Nephron (organoid): ENCODE measurements at regions not wholly inside any gene's neighbourhood (a gene's known extent, or its start where the extent isn't known, plus 50 kb on each side); places are given as distances from the start of the nearest gene placed in this dataset.
"Not testable (repeated sequence)": the region's sequence is repeated elsewhere in the genome, so short reads cannot be mapped to it uniquely, and the experiment has no call there.

Source experiments
- H3K27ac Mint-ChIP-seq, 3 experiments: 2 replicates each; pipeline ENCODE4 v1.8.0; 2020; ENCODE audit warnings: mixed read lengths in 3 of 3, mild to moderate bottlenecking in 2 of 3, moderate library complexity in 1 of 3
- H3K27me3 Mint-ChIP-seq: 2 replicates; pipeline ENCODE4 v1.8.0; 2021; ENCODE audit warnings: low read depth, mild to moderate bottlenecking, moderate library complexity, mixed read lengths
- H3K36me3 Mint-ChIP-seq: 2 replicates; pipeline ENCODE4 v1.8.0; 2020; ENCODE audit warnings: low read depth, mixed read lengths
- H3K4me1 Mint-ChIP-seq: 2 replicates; pipeline ENCODE4 v1.8.0; 2020; ENCODE audit warnings: mixed read lengths
- H3K4me3 Mint-ChIP-seq, 3 experiments: 2 replicates each; pipeline ENCODE4 v1.8.0; 2020; ENCODE audit warnings: mild to moderate bottlenecking in 3 of 3, mixed read lengths in 3 of 3, moderate library complexity in 2 of 3
- H3K9me3 Mint-ChIP-seq: 2 replicates; pipeline ENCODE4 v1.8.0; 2020; ENCODE audit warnings: mixed read lengths
- TF ChIP-seq, protein P1 (sequence below), 3 experiments: fragments of 200-600 bp; sonication (generic); IDR thresholded peaks; one replicate each; pipeline ENCODE4 v1.5.0; 2021; ENCODE audit warnings: antibody characterized with exemption in 3 of 3; ENCODE audit not compliant: unreplicated experiment in 3 of 3

DNA sequence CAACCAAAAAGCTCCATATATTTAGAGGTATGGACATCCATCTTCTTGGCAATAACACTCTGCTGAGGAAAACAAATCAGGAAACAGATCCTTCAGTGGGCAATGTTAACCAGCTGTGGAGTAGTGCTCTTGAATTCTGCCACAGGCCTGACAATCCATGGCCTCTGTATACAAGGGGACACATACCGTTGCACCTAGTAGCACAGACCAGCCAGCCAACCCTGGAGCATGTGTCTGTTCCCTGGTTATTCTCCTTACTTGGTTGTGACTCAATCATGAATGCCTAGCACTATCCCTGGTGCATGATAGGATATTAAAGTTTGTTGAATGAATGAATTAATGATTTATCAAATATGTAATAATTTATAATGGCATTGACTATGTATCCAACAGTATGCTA is 261.4 kb upstream of the MGAT5 start:
- H3K4me1 Mint-ChIP-seq = peaks cover 4% of the 10 kb centered on the region
- H3K9me3 Mint-ChIP-seq = no peaks in the 10 kb centered on the region
- TF ChIP-seq, protein P1, sequence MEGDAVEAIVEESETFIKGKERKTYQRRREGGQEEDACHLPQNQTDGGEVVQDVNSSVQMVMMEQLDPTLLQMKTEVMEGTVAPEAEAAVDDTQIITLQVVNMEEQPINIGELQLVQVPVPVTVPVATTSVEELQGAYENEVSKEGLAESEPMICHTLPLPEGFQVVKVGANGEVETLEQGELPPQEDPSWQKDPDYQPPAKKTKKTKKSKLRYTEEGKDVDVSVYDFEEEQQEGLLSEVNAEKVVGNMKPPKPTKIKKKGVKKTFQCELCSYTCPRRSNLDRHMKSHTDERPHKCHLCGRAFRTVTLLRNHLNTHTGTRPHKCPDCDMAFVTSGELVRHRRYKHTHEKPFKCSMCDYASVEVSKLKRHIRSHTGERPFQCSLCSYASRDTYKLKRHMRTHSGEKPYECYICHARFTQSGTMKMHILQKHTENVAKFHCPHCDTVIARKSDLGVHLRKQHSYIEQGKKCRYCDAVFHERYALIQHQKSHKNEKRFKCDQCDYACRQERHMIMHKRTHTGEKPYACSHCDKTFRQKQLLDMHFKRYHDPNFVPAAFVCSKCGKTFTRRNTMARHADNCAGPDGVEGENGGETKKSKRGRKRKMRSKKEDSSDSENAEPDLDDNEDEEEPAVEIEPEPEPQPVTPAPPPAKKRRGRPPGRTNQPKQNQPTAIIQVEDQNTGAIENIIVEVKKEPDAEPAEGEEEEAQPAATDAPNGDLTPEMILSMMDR (IDR thresholded peaks at IDR 0.05; ENCODE audit: unreplicated experiment in 3 of 3) = no peak
- peaks cover 4% of the 10 kb centered on the region for H3K27me3 Mint-ChIP-seq
- H3K27ac Mint-ChIP-seq = no peak overlapping the region
- H3K36me3 Mint-ChIP-seq = no peaks in the 10 kb centered on the region
- H3K4me3 Mint-ChIP-seq = no peak overlapping the region

DNA sequence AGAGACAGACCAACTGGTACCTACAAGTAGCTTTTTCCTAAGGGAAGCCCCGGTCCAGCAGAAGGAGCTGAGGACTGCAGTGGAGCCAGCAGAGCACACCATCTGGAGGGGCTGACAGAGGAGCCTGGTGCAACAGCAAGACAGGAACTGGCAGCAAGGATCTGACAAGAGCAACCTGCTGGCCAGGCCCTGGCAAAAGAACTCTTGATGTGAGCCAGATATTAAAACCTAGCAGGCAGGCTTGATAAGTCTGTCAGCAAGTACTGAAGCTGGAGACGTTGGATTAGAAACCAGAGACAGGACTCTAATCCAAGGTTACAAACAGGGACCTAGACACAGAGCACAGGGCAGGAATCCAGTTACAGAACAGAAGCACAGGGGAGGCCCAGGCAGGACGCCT is 260.7 kb upstream of the MGAT5 start:
- no peak overlapping the region for H3K27ac Mint-ChIP-seq
- H3K9me3 Mint-ChIP-seq = no peaks in the 10 kb centered on the region

DNA sequence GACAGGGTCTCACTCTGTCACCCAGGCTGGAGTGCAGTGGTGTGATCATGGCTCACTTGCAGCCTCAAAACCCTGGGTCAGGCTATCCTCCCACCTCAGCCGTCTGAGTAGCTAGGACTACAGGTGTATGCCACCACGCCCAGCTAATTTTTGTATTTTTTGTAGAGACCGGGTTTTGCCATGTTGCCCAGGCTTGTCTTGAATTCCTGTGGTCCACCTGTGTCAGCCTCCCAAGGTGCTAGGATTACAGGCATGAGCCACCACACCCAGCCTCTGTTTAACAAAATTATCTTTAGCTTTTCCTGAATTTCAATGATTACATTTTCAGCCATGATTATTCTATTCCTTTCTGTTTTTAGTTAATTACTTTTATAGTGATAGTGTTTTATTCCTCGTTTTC is 255.1 kb upstream of the MGAT5 start:
- not testable (repeated sequence) for H3K4me3 Mint-ChIP-seq, H3K36me3 Mint-ChIP-seq, H3K9me3 Mint-ChIP-seq, H3K27ac Mint-ChIP-seq, H3K4me1 Mint-ChIP-seq, H3K27me3 Mint-ChIP-seq

More for the DNA sequence above, 260.7 kb upstream of the MGAT5 start:
- Mint-ChIP-seq H3K4me3 (no peak overlapping the region), H3K4me1 (peaks cover 4% of the 10 kb centered on the region), H3K36me3 (no peaks in the 10 kb centered on the region), H3K27me3 (peaks cover 4% of the 10 kb centered on the region)
- TF ChIP-seq, protein P1 (IDR thresholded peaks at IDR 0.05; ENCODE audit: unreplicated experiment in 3 of 3) = no peak

DNA sequence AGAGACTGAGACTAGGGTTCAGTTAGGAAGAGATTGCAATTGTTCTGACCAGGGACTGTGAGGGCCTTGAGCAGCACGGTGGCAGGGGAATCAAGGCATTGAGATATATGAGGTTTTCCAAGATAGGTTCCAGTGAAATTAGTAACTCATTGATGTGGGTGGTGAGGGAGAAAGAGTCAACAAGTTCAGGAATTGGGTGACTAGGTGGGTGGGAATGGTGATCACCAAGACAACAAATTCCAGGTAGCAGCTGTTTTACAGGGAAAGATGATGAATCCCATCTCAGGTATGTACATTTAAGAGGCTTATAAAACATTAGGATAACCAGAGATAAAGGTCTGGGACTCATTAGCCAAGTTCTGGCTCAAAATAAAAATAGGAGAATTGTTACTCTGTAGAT is 251.5 kb upstream of the MGAT5 start:
- H3K27me3 Mint-ChIP-seq = peaks cover 3% of the 10 kb centered on the region
- H3K9me3 Mint-ChIP-seq = peaks cover 2% of the 10 kb centered on the region
- no peaks in the 10 kb centered on the region for H3K36me3 Mint-ChIP-seq
- TF ChIP-seq, protein P1 (IDR thresholded peaks at IDR 0.05; ENCODE audit: unreplicated experiment in 3 of 3) = no peak
- no peaks in the 10 kb centered on the region for H3K4me1 Mint-ChIP-seq
- no peak overlapping the region for H3K27ac Mint-ChIP-seq
- H3K4me3 Mint-ChIP-seq = no peak overlapping the region

DNA sequence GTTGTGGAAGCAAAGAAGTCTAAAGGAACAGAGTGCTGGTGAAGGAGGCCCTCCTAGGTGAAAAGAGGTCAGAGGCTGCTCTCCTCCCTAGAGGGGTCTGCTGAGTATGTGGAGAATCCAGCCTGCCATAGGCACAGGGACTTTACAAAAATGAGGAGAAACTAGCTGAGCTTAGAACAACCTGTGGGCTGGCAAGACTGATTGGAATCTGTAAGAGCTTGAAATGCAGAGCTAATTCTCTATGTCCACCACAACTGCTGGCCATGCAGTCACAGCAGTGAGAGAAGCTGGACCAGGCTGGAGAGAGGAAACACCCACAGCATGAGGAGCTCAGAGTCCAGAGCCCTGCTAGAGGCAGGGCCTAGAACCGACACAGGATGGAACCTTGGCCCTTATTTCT is 251.0 kb upstream of the MGAT5 start:
- peaks cover 2% of the 10 kb centered on the region for H3K9me3 Mint-ChIP-seq

DNA sequence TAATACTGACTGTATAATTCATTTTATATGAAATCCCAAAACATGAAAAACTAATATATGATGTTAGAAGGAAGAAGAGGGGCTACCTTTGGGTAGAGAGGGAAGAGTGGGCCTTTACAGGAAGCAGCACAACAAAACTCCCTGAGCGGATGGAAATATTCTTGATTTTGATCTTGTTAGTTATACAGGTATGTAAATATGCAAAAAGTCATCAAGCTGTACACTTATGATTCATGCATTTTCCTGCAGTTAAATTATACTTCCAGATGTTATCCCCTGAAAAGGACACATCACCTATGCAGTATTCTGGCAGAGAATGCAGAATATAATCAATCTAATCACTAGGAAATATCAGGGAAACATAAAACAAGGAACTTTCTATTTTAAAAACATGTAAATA is 249.4 kb upstream of the MGAT5 start:
- Mint-ChIP-seq H3K36me3 (no peaks in the 10 kb centered on the region), H3K4me1 (no peaks in the 10 kb centered on the region), H3K27ac (no peak overlapping the region), H3K27me3 (no peaks in the 10 kb centered on the region), H3K9me3 (no peaks in the 10 kb centered on the region), H3K4me3 (no peak overlapping the region)
- TF ChIP-seq, protein P1 (IDR thresholded peaks at IDR 0.05; ENCODE audit: unreplicated experiment in 3 of 3) = no peak

More for the DNA sequence above, 251.0 kb upstream of the MGAT5 start:
- H3K27me3 Mint-ChIP-seq = peaks cover 3% of the 10 kb centered on the region
- H3K4me1 Mint-ChIP-seq = no peaks in the 10 kb centered on the region
- no peak overlapping the region for H3K27ac Mint-ChIP-seq
- no peaks in the 10 kb centered on the region for H3K36me3 Mint-ChIP-seq
- no peak overlapping the region for H3K4me3 Mint-ChIP-seq
- TF ChIP-seq, protein P1 (IDR thresholded peaks at IDR 0.05; ENCODE audit: unreplicated experiment in 3 of 3) = no peak
